ENCODE measurements at regions not wholly inside any gene's neighbourhood (a gene's known extent, or its start where the extent isn't known, plus 50 kb on each side); places are given as distances from the start of the nearest gene placed in this dataset.

DNA sequence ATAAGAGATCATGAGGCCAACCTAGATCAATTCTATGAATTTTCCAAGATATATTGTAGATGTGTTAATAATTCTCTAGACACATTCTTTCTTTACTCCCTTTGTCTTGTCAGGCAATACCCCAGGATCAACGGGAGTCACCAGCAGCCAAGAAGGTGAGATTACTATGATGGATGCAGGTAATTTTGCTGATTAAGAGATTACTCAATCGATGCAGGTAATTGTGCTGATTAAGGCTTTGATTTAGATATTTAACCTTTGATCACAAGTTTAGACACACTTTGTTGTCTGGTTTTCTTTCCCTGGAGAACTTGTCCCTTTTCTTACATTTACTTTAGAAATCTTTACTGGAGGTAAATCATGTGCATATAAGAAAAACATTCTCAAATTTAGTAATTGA, 134.3 kb upstream of the CNTN1 start:
- DNase-seq (ENCODE audit: low spot score), result no peak

DNA sequence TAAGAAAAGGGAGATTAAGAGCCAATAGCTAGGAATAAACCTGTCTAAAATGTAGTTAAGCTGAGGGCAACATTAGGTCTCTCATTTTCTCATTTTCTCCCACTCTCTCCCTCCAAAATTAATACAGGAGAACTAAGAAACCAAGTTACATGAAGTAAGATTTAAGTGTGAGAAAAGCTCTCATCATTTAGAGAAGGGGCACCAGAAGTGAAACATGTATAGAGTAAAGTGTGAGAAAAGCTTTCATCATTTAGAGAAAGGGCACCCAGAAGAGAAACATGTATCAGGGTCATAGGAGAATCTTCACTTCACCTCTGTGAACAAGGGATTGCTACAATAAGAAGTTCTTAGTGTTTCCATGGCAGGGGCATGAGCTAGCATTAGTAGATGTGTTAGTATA, 132.4 kb upstream of the CNTN1 start:
- DNase-seq (ENCODE audit: low spot score), result no peak

DNA sequence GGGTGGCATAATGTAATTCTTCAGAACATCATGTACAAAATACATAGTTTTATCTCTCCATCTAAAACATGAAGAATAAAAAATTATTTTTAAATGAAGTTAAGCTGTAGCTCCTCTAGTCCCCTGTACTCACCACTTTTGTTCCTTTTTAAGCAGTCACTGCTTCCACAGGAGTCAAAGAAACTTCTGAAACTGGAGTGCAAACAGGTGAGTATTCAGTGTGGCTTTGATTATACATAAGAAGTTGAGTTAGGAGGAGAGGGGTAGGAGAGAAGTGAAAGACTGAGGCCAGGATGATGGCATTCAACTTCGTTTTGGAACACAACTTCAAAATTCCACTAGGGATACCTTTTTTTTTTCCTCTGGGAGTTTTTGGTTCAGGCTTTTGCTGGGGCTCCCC, 131.4 kb upstream of the CNTN1 start:
- no peak for DNase-seq (ENCODE audit: low spot score)

DNA sequence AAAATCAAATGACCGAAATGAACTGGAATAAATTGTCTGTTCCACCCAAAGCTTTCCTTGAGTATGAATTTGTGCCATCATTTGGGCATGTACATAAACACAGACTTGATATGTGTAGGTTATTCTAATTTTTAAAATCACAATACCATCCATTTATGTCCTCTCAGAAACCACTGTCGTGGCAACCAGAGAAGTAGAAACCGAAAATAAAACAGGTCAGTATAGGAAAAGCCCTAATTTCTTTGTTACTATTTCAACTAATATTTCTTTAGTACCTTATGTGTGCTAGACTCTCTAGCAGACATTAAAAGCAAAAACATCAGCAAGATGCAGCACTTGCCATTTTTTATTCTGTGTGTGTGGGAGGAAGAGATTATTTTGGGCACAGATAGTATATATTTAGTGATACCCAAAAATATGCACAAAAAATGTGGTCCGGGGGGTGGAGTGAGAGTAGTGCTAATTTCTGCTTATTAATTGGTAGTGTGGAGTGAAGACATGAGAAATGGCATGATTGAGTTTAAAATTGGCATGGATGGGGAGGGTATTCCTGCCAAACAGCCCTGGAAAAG, 130.8 kb upstream of the CNTN1 start:
- DNase-seq (ENCODE audit: low spot score), result no peak

DNA sequence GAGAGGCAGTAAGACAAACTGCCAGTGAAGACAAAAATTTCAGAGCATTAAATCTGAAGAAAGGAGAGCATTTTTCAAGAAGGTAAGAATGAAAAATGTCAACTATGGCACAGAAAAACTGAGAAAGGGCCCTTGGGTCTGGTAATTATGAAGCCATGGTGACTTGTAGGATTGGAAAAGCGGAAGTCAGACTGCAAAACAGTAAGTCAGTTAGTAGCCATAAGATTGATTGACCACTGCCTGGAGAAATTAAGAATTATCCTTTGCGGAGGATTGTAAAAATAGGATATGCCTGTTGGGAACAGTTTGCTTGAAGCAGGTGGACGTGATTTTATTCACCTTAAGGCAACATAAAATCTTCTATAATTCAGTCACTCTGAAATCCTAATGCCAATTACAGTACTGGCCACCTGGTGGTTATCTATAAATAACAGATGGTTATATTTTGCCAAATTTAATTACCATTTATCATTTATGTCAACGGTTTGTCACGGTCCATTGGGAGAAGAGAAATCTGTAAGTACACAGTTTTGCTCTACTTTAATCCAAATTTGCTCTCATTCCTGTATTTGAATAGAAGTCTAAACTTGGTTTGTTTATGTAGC, 127.1 kb upstream of the CNTN1 start:
- no peak for DNase-seq (ENCODE audit: low spot score)

DNA sequence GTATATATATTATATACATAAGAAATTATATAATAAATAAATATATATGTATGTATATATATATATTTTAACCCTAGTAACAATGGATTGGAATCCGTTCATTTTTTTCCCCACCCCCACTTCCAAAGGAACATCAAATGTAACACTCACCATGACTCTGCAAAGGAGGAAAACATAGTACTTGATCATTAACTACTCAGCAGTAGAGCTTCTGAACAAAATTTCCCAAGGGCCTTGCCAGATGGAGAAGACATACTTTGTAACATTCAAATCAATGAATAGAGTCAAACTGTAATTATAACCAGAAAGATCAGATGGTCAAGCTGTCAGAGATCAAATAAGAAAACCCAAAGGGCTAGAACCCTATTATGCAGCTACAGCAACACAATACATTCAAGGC, 126.0 kb upstream of the CNTN1 start:
- peak; percentile 3 for DNase-seq (ENCODE audit: low spot score)

DNA sequence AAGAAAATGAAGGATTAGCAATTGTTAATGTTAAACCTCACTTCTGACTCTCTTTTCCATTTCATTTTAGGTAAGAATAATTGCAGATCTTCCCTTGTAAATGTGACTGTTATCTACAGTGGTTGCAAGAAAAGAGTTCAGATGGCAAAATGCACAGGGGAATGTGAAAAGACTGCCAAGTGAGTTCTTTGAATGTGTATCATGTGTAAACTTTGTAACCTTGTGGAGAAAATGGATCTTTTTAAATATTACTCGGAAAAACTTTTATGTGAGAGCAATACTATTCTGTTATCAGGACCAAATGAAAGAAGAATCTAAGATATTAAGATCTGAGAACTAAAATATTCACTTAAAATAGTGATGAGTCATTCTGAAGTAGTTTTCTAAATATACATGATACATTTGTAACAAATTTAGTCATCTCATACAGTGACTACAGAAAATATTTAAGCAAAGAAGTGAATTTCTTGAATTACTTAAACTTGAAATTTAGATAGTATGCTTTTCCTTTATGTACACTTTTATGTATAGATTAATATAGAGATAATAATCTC, 122.5 kb upstream of the CNTN1 start:
- no peak for DNase-seq (ENCODE audit: low spot score)

DNA sequence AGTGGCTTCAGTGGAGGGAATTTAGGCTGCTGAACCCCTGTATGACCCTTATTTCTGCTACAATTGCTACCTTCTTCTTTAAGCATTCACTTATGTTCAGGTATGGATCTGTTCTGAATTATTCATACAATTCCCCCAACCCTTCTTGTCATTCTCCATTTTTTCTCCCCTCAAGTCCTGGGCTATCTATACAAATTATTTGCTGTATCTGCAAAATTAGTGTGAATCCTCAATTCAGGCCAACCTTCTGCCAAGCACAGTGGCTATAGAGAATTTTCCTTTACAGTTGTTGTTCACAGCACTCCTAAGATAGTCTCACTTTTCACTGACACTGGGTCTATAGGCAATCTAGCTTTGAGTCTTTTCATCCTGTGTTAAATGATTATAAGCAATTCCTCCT, 119.2 kb upstream of the CNTN1 start:
- no peak for DNase-seq (ENCODE audit: low spot score)

DNA sequence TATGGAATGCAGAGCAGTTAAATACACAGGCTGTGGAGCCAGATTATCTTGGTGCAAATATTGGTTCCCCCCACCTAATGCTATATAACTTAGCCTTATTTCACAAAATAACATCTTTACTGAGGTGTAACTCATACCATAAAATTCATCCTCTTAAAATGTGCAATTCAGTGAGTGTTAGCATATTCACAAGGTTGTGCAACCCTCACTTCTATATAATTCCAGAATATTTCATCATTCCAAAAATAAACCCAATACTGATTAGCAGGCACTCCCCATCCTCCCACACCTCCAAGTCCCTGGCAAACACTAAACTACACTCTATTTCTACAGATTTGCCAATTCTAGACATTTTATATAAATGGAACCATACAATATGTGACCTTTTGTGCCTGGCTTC, 116.3 kb upstream of the CNTN1 start:
- no peak for DNase-seq (ENCODE audit: low spot score)

DNA sequence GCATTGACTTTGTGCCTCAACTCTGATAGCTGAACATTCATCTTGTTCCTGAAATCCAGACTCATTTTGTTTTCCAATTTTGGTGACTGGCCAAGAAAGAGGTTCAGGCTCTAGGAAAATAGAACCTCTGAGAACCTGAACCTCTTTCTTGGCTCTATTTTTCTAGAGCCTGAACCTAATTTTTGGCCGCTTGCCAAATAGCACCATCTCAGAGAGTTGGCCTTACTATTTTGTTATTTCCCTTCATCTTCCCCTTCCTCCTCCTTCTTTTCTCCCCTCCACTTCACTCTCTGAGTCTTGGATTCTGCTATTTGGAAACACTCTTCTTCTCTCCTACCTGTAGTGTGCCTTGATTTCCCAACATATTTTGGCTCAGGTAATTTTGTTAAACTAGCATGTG, 114.4 kb upstream of the CNTN1 start:
- no peak for DNase-seq (ENCODE audit: low spot score)

DNA sequence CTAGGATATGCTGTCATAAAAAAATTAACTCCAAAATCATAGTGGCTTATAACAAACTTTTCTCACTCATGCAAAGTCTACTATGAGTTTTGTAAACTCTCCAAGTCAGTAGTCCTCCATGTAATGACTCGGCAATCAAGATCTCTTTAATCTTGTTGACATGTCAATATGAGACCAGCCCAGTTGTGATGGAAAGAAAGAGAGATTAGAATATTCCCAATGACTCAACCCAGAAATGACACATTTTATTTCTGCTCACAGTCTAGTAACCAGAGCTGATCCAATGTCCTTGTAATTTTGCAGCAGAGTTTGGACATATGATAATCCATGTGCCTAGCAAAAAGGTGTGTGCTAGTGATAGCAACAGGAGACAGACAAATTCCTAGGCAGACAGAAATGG, 112.6 kb upstream of the CNTN1 start:
- no peak for DNase-seq (ENCODE audit: low spot score)

DNA sequence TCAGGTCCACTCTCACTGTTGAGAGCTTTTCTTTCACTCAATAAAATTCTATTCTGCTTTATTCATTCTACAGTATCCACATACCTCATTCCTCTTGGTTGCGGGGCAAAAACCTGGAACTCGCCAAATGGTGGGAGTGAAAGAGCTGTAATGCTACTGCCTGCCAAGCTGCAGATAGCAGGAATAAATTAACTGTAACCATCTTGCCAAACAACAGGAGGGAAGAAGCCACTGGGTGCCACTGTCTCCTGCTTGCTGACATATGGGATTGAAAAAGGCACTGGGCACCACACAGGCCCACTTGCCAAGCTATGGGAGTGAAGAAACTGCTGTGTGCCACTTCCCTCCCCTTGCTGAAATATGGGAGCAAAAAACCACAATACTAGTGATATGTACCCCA, 111.9 kb upstream of the CNTN1 start:
- DNase-seq (ENCODE audit: low spot score), result no peak

DNA sequence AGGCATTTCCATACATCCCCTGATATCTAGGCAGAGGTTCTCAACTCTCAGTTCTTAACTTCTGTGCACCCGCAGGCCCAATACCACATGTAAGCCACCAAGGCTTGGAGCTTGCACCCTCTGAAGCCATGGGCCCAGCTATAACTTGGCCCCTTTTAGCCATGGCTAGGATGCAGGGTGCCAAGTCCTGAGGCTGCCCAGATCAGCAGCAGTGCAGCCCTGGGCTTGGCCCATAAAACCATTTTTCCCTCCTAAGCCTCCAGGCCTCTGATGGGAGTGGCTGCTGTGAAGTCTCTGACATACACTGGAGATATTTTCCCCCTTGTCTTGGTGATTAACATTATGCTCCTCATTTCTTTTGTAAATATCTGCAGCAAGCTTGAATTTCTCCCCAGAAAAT, 110.3 kb upstream of the CNTN1 start:
- DNase-seq (ENCODE audit: low spot score), result no peak

DNA sequence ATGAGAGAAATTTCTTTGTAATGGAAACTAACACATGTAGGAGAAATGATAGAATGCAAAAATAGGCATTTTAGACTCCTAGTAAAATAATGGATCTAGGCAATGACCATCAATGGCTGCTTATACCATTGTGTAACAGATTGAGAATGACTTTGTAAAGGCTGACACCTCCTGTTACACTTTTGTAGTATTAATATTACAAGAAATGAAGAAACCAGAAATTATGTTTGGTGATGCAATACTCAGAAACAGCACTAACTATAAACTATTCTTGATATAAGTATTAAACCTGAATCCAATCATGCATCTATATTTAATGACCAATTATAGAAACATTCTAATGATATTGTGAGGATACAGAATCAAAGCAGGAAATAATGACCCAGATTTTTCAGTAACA, 108.5 kb upstream of the CNTN1 start:
- DNase-seq (ENCODE audit: low spot score), result no peak

DNA sequence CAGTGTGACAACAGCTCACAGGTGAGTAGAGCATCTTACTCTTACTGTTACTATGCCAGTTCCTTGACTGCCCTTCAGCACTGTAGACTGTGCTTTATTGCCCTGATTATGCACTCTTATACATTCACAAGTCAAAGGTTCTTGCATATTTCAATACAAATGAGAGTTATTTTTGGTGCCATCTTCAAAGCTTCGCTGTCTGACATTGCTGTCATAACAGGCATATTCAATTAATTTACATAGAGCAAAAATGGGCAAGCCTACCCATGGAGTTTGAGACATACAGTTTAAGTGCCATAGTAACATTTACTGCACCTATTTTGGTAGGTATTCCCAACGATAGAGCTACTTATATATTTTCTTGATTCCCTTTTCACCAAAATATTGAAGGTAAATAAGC, 107.5 kb upstream of the CNTN1 start:
- DNase-seq (ENCODE audit: low spot score), result no peak

DNA sequence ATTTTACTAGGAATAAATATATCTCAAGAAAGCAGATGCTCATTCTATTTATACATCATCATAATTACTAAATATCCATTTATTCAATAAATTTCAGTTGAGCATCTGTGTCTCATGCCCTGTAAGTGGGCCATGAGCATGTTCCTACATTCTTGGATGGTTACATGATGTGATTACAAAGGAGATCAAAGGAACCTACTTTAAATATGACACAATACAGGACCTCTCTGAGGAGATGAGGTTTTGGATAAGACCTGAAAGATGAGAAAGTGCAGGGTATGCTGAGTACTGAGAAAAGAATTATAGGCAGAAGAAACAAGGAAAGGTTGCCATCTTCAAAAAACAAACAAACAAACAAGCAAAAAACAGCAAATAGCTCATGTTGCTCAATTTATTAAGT, 105.4 kb upstream of the CNTN1 start:
- no peak for DNase-seq (ENCODE audit: low spot score)

DNA sequence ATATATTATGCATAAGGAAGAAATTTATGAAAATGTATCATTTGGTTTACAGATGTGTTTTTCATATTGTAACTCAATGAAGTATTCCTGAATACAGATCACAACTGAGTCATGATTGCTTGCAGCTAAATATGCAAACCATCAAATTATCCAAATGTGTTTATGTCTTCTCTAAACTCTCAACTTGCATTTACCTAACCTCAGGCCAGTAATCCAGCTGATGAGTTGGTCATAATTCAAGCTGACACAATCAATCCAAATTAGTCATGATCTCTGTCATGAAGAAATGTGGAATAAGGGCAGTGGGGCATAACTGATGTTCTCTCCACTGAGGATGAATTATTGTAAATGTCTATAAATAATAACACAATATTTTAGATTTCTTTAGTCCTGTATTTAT, 104.8 kb upstream of the CNTN1 start:
- DNase-seq (ENCODE audit: low spot score), result no peak

DNA sequence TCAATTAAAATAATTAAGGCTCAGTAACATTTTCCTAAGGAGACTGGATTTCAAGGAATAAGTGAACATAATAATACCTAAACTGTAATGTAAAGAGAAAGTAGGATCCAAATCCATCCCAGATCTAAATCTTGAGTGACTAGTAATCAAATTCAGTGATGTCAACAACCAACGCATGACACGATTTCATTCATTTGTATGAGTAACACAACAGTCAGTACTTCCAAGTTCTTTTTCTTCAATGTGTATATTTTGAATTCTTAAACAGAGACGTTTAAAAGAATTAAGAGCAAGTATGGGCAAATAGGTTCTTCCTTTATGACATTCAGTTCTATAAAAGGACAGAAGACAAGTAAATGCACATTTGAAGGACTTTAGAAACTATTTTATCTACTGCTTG, 104.3 kb upstream of the CNTN1 start:
- no peak for DNase-seq (ENCODE audit: low spot score)

DNA sequence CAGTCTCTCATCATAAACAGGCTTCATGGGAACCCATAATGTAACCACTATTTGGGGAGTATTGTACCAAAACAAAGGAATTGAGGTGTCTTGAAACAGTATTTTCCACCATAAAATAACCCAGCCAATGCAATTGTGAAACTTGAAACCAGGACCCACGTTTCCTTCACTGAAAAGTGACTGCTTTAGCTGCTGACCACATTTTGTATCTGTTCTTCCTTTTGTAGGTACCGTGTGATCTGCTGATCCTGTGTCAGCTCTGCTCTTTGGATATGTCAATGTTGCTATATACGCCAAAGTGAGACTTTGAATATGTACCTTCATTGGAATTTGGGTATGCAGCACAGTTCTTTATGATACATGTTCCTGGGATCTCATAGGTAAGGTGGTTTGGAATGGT, 95.1 kb upstream of the CNTN1 start:
- no peak for DNase-seq (ENCODE audit: low spot score)

DNA sequence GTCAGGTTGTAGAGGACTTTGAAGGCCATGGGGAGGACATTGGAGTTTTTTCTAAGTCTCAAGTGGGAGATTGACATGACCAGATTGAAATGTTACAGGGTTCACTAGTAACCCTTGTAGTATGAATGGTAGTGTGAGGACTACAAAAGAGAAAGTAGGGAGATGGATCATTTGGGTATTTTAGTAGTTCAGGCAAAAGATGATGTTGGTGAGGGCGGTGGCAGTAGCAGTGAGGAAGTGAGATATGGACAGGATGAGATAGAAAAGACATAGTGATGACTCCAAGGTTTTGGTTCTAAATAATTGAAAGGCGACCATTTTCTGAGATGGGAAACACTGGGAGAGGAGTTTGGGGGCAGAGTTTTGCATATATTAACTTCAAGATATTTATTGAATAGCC, 94.2 kb upstream of the CNTN1 start:
- no peak for DNase-seq (ENCODE audit: low spot score)

DNA sequence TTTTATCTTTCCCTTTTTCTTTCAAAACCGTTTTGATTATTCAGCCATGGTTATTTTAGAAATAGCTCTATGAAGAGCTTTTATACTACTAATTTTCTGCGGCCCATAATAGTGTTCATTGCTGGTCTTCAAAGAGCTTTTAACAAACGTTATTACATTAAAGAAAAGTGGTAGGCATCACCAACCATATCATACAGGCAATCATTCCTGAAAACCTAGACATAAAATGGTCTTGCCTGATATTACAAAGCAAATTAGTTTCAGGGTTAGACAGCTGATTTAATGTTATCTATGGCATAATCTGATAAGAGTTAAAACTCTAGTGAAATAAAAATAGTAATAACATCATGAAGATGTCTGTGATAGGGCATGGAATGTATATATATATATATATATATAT, 89.7 kb upstream of the CNTN1 start:
- DNase-seq (ENCODE audit: low spot score), result no peak

DNA sequence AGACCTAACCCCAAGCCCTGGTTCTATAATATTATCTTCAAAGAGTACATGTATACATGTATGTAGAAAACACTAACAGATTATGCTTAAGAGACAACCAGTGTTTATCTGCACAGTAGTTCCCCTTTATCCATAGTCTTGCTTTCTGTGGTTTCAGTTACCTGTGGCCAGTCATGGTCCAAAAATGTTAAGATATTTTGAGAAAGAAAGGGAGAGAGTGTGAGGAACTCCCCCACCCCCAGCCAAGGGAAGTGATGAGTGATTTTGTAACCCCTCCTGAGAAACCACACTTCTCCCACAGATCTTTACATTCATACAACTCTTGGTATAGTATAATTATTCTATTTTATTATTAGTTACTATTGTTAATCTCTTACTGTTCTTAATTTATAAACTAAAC, 77.3 kb upstream of the CNTN1 start:
- DNase-seq (ENCODE audit: low spot score), result no peak

DNA sequence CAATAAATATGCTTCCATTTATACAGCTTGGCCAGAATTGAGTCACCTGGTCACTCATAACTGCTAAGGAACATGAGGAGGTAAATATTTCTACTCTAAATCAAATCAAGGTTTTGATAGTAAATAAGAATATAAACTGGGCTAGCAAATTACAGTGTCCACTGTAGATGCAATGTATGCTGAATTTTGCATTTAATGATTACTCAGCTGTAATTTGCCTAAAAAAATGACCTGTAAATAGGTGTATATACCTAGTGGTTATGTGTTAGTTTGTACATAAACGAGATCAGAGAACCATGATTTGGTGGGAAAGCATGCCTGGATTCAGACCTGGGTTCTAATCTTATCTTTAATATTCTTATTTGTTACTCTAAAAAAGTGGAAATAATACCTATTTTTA, 76.6 kb upstream of the CNTN1 start:
- DNase-seq (ENCODE audit: low spot score), result no peak

DNA sequence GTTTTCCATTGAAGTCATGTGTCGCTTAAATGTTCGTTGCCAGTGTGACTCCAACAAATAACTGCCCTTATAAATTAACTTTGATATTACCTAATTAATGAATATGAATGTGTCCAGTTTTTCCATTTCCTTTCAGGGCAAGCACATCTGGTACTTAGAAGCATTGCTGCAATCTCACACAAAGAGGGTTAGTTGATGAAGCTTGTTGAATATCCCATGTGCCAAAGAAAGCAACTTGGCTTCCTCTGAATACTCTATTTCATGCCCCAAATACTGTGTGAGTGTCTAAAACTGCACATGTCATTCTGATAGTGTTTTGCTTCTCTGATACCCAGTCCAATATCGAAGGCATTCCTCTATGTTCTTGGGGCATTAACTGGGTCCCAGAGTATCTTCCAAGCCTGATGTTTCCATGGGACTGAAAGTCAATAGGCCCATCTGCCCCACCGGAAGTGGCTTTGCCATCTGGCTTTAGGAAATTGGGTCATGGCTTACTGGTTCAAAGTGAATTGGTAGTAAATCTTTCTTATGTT, 75.8 kb upstream of the CNTN1 start:
- peak; percentile 76 for DNase-seq (ENCODE audit: low spot score)
